HG03354 (cell line): ENCODE measurements at regions not wholly inside any gene's neighbourhood (a gene's known extent, or its start where the extent isn't known, plus 50 kb on each side); places are given as distances from the start of the nearest gene placed in this dataset.

ENCODE experiments used
- ATAC-seq: cut with Tn5 transposase; IDR thresholded peaks from one replicate; pipeline ENCODE4 v1.9.1; 2021; ENCODE audit warnings: mild to moderate bottlenecking; ENCODE audit not compliant: unreplicated experiment, poor library complexity, severe bottlenecking

DNA sequence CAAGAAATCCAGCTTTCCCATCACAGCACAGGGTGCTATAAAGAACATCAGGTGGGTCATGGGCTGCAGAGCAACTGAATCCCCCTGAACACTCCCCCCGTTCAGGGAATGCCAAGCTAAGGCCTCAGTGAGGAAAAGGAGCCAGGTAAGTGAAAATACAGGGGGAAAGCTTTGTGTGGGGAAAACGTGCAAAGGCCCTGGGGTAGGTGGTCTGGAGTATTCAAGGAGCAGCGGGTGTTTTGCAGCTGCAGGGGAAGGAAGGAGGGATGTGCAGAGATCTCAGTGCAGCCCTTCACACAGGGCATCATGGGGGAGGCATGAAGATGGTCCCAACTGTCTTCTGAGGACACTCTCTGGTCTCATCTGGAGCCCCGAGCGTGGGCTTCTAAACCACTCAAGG lies 119.2 kb downstream of the ETS2 start:
- ATAC-seq: no peak

DNA sequence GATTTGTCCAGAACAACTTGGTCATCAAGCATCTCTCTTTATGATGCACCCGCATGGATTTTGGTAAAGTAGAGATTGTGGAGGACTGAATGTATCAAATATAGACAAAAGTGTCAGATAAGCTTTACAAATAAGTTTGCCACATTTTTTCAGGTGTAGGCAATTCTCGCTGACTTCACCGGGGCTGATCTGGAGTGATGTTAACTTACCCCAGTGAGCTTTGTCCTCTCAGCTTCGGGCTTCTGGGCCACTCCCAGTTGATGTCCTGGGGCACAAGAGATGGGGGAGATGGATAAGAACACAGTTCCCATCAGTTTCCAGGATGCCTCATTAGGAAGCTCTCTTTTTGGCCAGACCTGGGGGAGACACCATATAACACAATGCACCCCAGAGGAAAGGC lies 117.7 kb downstream of the ETS2 start:
- no peak for ATAC-seq

DNA sequence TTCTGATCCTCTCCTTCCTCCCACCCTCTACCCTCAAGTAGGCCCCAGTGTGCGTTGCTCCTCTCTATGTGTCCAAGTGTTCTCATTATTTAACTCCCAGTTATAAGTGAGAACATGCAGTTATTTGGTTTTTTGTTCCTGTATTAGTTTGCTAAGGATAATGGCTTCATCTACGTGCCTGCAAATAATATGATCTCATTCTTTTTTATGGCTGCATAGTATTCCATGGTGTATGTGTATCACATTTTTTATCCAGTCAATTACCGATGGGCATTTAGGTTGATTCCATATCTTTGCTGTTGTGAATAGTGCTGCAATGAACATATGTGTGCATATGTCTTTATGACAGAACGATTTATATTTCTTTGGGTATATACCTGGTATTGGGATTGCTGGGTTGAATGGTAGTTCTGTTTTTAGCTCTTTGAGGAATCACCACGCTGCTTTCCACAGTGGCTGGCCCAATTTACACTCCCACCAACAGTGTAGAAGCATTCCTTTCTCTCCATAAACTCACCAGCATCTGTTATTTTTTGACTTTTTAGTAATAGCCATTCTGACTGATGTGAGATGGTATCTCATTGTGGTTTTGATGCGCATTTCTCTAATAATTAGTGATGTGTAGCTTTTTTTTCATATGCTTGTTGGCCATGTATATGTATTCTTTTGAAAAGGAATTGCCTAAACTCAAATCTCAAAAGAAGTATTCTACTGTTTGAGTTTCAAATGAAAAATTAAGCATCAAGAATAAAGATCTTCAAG lies 116.9 kb downstream of the ETS2 start:
- no peak for ATAC-seq

DNA sequence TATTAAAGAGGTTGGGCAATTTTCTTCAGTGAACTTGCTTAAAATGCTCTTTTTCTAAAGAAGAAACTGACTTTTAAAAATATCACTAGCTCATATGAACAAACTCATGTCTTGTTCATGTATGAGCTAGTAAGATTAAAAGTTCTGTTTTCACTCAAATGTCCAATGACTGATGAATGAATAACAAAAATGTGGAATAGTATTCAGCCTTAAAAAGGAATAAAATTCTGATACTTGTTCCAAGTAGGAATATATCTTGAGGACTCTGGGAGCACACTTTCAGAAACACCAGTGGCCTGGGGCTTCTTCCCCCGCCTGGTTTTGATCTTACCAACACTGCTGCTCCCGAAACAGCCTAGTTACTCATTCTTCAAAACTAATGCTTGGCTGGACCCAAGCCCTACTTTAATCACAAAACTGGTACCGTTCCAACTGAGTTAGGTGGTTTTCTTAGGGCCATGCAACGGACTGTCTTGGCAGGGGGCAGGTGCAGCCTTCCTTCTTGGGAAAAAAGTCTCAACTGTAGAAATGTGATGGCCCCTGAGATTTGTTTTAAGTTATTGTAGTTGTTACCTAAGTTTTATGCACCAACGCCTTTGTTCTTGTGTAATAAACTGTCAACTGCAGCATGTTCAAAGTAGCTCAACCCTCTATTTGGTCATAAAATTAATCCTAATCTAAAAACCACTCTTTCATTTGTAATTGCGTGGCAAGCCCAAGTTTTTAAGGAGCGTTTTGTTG lies 116.0 kb downstream of the ETS2 start:
- no peak for ATAC-seq

DNA sequence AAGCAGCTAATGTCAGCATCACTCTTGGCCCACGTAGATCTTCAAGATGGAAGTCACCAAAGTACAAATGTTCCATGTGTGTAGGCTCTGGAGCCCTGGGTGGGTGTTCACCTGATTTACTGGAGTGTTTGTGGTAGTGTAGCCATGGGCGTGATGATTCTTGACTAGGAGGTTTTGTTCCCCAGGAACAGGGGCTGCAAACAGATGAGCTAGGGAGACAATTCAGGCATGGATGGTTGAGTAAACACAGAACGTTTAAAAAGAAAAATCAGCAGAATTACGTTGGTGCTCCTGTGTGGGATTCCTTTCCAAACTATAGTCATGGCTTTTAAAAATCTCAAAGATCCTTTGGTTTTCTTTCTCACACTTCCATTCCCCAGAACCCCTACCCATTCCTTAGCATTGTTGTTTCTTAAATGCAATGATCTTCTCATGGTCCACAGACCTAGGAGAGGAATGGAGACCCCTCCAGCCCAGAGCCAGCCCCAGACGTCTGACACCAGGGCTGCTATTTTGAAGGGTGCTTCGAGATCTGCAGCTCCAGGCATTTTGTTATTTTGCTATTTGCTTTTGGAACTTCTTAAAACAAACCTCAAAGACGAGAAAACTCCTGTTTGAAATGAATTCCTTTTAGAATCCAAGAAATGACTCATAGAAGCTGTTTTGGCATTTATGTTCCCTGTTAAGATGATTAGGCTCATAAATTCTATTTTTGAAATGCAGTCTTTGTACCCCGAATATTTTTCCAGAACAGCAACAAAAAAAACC lies 115.1 kb downstream of the ETS2 start:
- no peak for ATAC-seq

DNA sequence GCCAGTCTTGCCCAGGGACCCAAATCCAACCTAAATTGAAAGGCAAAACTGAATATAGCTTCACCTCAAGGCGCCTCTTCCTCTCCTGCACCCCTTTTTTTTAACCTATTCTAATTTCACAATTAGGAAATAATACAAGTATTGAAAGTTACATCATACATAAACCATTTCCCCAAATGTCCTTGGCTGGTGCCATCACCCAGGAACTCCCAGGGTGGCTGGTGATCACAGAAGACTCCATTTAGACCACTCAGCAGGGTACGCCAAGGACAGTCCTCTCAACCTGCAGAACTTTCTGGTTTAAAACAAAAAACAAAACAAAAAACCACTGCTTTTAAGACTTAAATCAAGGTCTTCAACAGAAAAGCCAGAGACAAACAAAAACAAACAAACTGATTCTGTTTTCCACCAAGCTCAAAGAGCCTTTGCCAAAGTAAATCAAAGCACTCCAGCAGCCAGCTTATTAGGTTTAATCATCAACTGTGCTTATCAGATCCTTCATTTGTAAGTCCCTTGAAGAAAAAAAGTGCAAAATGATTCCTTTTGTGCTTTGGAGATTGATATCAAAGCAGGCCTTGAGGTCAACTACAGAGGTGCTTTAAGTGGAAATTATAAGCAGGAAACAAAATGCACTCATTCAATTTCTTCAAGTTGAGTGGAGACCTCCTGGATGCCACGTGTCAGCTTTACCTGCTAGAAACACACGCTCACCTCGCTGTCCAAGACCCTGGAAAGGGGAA lies 113.0 kb downstream of the ETS2 start:
- ATAC-seq: no peak

- ATAC-seq: no peak
Measured at GRCh38 chr21:38917043-38917774, 111.5 kb downstream of the ETS2 start.

DNA sequence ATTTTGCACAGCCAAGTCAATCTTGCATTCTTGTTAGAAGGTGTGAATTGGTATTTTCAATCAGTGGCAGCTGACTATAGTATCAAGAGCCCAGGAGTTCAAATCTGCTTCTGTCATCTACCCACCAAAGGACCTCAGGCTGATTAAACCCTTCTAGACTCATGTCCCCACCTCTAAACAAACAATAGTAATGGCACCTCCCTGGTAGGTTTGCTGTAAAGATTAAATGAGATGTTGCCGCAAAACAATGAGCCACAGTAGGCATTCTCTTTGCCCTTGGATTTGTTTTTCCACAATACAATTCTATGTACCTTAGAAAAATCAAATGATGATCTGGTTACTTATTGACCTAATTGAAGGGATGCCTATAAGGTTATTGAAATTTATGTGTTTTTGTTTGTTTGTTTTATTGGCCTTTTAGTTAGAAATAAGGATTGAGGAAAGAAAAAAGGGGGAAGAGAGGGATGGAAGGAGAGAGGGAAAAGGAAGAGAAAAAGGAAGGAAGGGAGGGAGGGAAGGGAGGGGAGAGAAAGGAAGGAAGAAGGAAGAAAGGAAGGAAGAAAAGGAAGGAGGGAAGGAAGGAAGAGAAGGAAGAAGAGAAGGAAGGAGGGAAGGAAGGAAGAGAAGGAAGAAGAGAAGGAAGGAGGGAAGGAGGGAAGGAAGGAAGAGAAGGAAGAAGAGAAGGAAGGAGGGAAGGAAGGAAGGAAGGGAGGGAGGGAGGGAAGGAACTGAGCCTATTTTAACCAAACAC lies 110.7 kb downstream of the ETS2 start:
- no peak for ATAC-seq

DNA sequence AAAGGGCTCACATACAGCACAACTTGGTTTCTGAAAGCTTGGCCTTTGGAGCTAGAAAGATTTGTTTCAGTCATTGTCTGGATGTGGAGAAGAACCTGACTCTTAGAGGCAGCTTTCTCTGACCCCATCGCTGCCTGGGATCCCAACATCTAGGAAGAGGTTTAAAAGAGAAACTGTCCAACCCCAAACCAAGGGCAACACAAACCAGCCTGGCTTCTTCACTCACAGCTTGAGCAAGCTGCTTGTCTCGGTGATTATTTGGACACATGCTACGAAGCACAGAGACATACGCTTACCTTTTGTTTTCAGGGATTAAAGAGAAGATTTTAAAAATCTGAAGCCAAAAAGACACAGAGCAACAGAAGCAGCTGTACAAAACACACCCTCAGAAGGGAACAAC lies 109.8 kb downstream of the ETS2 start:
- ATAC-seq: no peak

- ATAC-seq: no peak
Measured at GRCh38 chr21:38914528-38915293, 109.0 kb downstream of the ETS2 start.

GRCh38 chr21:38913893-38914527 lies 108.3 kb downstream of the ETS2 start:
- no peak for ATAC-seq

GRCh38 chr21:38913120-38913892 lies 107.6 kb downstream of the ETS2 start:
- no peak for ATAC-seq

- ATAC-seq: no peak
Measured at GRCh38 chr21:38912789-38913119, 107.0 kb downstream of the ETS2 start.

DNA sequence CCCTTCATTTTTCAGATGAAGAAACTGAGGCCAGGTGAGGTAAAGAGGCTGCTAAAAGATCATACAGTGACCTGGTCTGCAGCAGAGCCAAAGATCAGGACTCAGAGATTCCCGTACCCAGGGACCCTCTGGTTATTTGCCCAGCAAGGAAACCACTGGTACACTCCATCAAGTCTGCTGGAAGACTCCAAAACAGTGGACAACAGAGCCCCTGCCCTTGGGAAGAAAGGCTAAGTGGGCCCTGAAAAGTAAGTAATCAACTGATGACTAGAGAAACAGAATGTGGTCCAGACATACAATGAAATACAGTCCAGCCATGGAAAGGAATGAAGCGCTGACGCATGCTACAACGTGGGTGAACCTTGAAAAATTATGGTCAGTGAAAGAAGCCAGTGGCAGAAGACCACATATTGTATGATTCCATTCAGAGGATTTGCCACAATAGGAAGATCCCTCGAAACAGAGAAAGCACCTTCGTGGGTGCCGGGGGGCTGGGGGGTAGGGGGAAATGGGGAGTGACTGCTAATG lies 106.4 kb downstream of the ETS2 start:
- no peak for ATAC-seq

- ATAC-seq: no peak
Measured at GRCh38 chr21:38911484-38912101, 105.9 kb downstream of the ETS2 start.

DNA sequence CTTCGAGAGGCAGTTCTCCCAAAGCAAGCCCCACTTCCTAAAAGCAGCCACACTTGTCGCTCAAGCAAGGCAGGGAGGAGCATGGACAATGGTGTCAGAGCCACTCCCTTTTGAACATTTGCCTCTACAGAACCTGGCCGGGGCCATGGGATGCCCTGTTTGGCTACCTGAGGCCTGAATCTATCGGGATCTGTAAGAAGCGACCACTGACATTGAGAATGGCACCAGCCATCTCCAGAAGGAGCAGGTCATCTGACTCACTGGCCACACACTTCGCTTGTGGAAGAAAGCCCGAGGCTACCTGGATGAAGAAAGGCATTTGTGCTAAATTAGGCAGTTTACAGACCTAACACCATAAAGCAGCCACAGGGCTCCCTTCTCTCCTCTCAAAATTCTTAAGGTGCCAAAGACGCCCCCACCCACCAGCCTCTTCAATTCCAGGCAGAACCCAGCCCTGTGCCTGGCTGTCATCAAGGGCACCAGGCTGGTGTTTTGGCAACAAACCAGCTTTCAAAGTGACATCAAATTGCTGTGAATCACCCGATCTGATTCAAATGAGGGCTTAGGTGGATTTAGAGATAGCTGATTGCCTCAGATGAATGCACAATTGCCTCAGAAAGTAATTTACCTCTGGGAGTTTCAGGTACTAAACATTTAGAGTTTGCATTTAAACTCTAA lies 104.8 kb downstream of the ETS2 start:
- no peak for ATAC-seq
